Cardiac muscle cell (in vitro differentiated cells and primary cell): ENCODE measurements at regions not wholly inside any gene's neighbourhood (a gene's known extent, or its start where the extent isn't known, plus 50 kb on each side); places are given as distances from the start of the nearest gene placed in this dataset.

Source experiments
- DNase-seq, 2 donors: peaks; one replicate each; pipeline versions ENCODE4 v3.0.0 to v3.0.0-alpha.2; 2010 to 2017; ENCODE audit warnings: low read depth in 1 of 2, low spot score in 1 of 2
- H3K27ac ChIP-seq: fragments of 200-600 bp; sonication (generic); 2 replicates; pipeline ENCODE4 v1.5.1; 2016
- H3K27me3 ChIP-seq: fragments of 200-600 bp; sonication (generic); 2 replicates; pipeline ENCODE4 v1.6.0; 2016; ENCODE audit warnings: control low read depth
- H3K36me3 ChIP-seq: fragments of 200-600 bp; sonication (generic); 2 replicates; pipeline ENCODE4 v1.5.1; 2016; ENCODE audit warnings: control low read depth
- H3K4me1 ChIP-seq: fragments of 200-600 bp; sonication (generic); 2 replicates; pipeline ENCODE4 v1.8.1; 2017; ENCODE audit warnings: low read depth, mild to moderate bottlenecking, mixed run types
- H3K4me3 ChIP-seq: fragments of 200-600 bp; sonication (generic); 2 replicates; pipeline ENCODE4 v1.5.1; 2016; ENCODE audit warnings: mild to moderate bottlenecking
- H3K9me3 ChIP-seq: fragments of 200-600 bp; sonication (generic); 2 replicates; pipeline ENCODE4 v1.5.1; 2017; ENCODE audit warnings: low read depth, mild to moderate bottlenecking, control low read depth
- CTCF ChIP-seq: IDR thresholded peaks from 2 replicates; pipeline ENCODE4 v1.5.1; 2012; ENCODE audit warnings: low read depth, mild to moderate bottlenecking, low read length

- TF ChIP-seq CTCF, result no peak
- H3K4me3 ChIP-seq, result no peak overlapping the region
- H3K27ac ChIP-seq, result peak overlapping the region; percentile 83
- no peaks in the 10 kb centered on the region for H3K9me3 ChIP-seq
- peaks cover 18% of the 10 kb centered on the region for H3K4me1 ChIP-seq
- no peaks in the 10 kb centered on the region for H3K27me3 ChIP-seq
- no peaks in the 10 kb centered on the region for H3K36me3 ChIP-seq
- DNase-seq, result no peak
Measured at GRCh38 chr11:96905663-96906062, 515.9 kb downstream of the JRKL start.

- Histone ChIP-seq H3K36me3 (no peaks in the 10 kb centered on the region), H3K9me3 (no peaks in the 10 kb centered on the region), H3K4me1 (peaks cover 18% of the 10 kb centered on the region), H3K27ac (peak overlapping the region; percentile 83), H3K4me3 (no peak overlapping the region), H3K27me3 (no peaks in the 10 kb centered on the region)
- TF ChIP-seq CTCF, result no peak
- no peak for DNase-seq
Measured at GRCh38 chr11:96906476-96906875, 516.7 kb downstream of the JRKL start.

GRCh38 chr11:96925862-96926261, 536.0 kb downstream of the JRKL start:
- no peak for DNase-seq
- Histone ChIP-seq H3K27ac (no peak overlapping the region), H3K9me3 (no peaks in the 10 kb centered on the region), H3K27me3 (no peaks in the 10 kb centered on the region), H3K4me1 (no peaks in the 10 kb centered on the region), H3K36me3 (no peaks in the 10 kb centered on the region), H3K4me3 (no peak overlapping the region)
- no peak for TF ChIP-seq CTCF

- DNase-seq, result no peak
- Histone ChIP-seq H3K27me3 (no peaks in the 10 kb centered on the region), H3K36me3 (no peaks in the 10 kb centered on the region), H3K4me1 (peaks cover 9% of the 10 kb centered on the region), H3K9me3 (no peaks in the 10 kb centered on the region), H3K4me3 (no peak overlapping the region), H3K27ac (no peak overlapping the region)
- no peak for TF ChIP-seq CTCF
Measured at GRCh38 chr11:96940227-96940626, 550.4 kb downstream of the JRKL start.

- DNase-seq, result no peak
- no peaks in the 10 kb centered on the region for H3K9me3 ChIP-seq
Measured at GRCh38 chr11:96942855-96943254, 553.0 kb downstream of the JRKL start.

More at GRCh38 chr11:96942855-96943254, 553.0 kb downstream of the JRKL start:
- H3K4me3 ChIP-seq, result no peak overlapping the region
- no peak for TF ChIP-seq CTCF
- H3K27me3 ChIP-seq, result no peaks in the 10 kb centered on the region
- no peaks in the 10 kb centered on the region for H3K36me3 ChIP-seq
- no peak overlapping the region for H3K27ac ChIP-seq
- H3K4me1 ChIP-seq, result peaks cover 9% of the 10 kb centered on the region
